HCT116 (cell line): ENCODE measurements at regions not wholly inside any gene's neighbourhood (a gene's known extent, or its start where the extent isn't known, plus 50 kb on each side); places are given as distances from the start of the nearest gene placed in this dataset.

Source experiments
- ATAC-seq: fragments of 200-7000 bp; cut with Tn5 transposase; 2 replicates; pipeline ENCODE4 v1.9.1; 2020; ENCODE audit warnings: mild to moderate bottlenecking, moderate library complexity
- BruUV-seq: library from RNA; stranded (reverse); fragments of 400-500 nt; replicated peaks from 2 replicates; lab custom pipeline; 2021; lab: Mats Ljungman, UMichigan
- CTCF ChIA-PET: fragments of 300-600 bp; sonication (Branson Sonifier 250); formaldehyde crosslinking; loops from one replicate; lab custom pipeline; 2021; ENCODE audit warnings: antibody characterized with exemption; lab: Charles Lee
- POLR2A ChIA-PET: fragments of 300-600, 350-600 bp; sonication (Branson Sonifier 250); formaldehyde crosslinking; loops from one replicate; lab custom pipeline; 2021; ENCODE audit warnings: antibody characterized with exemption; lab: Charles Lee
- RAD21 ChIA-PET, 2 experiments: fragments of 300-600 bp; sonication (Branson Sonifier 250); formaldehyde crosslinking; loops; one replicate each; lab custom pipeline; 2023; ENCODE audit warnings: low total read pairs in 2 of 2; ENCODE audit not compliant: uncharacterized antibody in 2 of 2, unreplicated experiment in 2 of 2, low non-redundant PET in 1 of 2; lab: Charles Lee
- DNase-seq: peaks from one replicate; pipeline ENCODE4 v3.0.0-alpha.2; 2010; ENCODE audit warnings: low read depth, low spot score
- H2AFZ ChIP-seq: fragments of 200-600 bp; shearing (Covaris generic), sonication (generic); 2 replicates; pipeline ENCODE4 v1.6.1; 2017; ENCODE audit warnings: low read depth, mixed run types, mixed read lengths, antibody characterized with exemption, low read length; ENCODE audit not compliant: poor library complexity, severe bottlenecking
- H3K27ac ChIP-seq: 2 replicates; pipeline ENCODE4 v1.5.1; 2012; ENCODE audit warnings: low read depth, low read length
- H3K27me3 ChIP-seq: fragments of 200-600 bp; sonication (generic); 2 replicates; pipeline ENCODE4 v1.6.1; 2016; ENCODE audit warnings: mixed run types, low read length, mixed read lengths; ENCODE audit not compliant: insufficient read depth
- H3K36me3 ChIP-seq, 2 experiments: fragments of 200-500 bp in 1 of 2; fragments of 200-600 bp in 1 of 2; sonication (Bioruptor generic) in 1 of 2; sonication (generic) in 1 of 2; 2 replicates each; pipeline versions ENCODE4 v1.5.1 to v1.6.1; 2014 to 2016; ENCODE audit warnings: low read length in 2 of 2, inconsistent platforms in 1 of 2, mixed read lengths in 1 of 2, mixed run types in 1 of 2; ENCODE audit not compliant: insufficient read depth in 2 of 2, control insufficient read depth in 1 of 2
- H3K4me1 ChIP-seq, 2 experiments: fragments of 200-600 bp in 1 of 2; sonication (generic) in 1 of 2; 2 replicates each; pipeline versions ENCODE4 v1.5.1 to v1.6.1; 2012 to 2017; ENCODE audit warnings: low read length in 2 of 2, inconsistent platforms in 1 of 2, mild to moderate bottlenecking in 1 of 2, mixed read lengths in 1 of 2, mixed run types in 1 of 2, moderate library complexity in 1 of 2; ENCODE audit not compliant: insufficient read depth in 2 of 2, control insufficient read depth in 1 of 2
- H3K4me2 ChIP-seq: fragments of 200-600 bp; sonication (generic); 2 replicates; pipeline ENCODE4 v1.6.1; 2017; ENCODE audit warnings: mixed run types, low read length, mixed read lengths
- H3K4me3 ChIP-seq, 2 experiments: fragments of 200-600 bp in 1 of 2; sonication (generic) in 1 of 2; replicated peaks in 1 of 2; 2 replicates each; pipeline ENCODE4 v1.5.1; 2011 to 2016; ENCODE audit warnings: low read length in 2 of 2, control low read depth in 1 of 2, low read depth in 1 of 2, mild to moderate bottlenecking in 1 of 2, mixed read lengths in 1 of 2, mixed run types in 1 of 2
- H3K79me2 ChIP-seq: fragments of 200-600 bp; sonication (generic); 2 replicates; pipeline ENCODE4 v1.6.1; 2017; ENCODE audit warnings: mild to moderate bottlenecking, mixed run types, low read length, moderate library complexity, mixed read lengths; ENCODE audit not compliant: insufficient read depth
- H3K9ac ChIP-seq: fragments of 200-600 bp; sonication (generic); 2 replicates; pipeline ENCODE4 v1.6.1; 2016; ENCODE audit warnings: low read length, mixed read lengths
- H3K9me2 ChIP-seq: fragments of 200-600 bp; sonication (generic), shearing (Covaris generic); 2 replicates; pipeline ENCODE4 v1.6.1; 2017; ENCODE audit warnings: mixed run types, mild to moderate bottlenecking, moderate library complexity; ENCODE audit not compliant: insufficient read depth
- H3K9me3 ChIP-seq, 2 experiments: fragments of 200-500 bp in 1 of 2; fragments of 200-600 bp in 1 of 2; sonication (Bioruptor generic) in 1 of 2; sonication (generic) in 1 of 2; 2 replicates each; pipeline ENCODE4 v1.6.1; 2014 to 2017; ENCODE audit warnings: low read length in 2 of 2, mixed read lengths in 2 of 2, inconsistent platforms in 1 of 2, low read depth in 1 of 2, mild to moderate bottlenecking in 1 of 2, mixed run types in 1 of 2, moderate library complexity in 1 of 2; ENCODE audit not compliant: control insufficient read depth in 1 of 2, insufficient read depth in 1 of 2
- H4K20me1 ChIP-seq: fragments of 200-600 bp; sonication (generic), shearing (Covaris generic); 2 replicates; pipeline ENCODE4 v1.6.1; 2017; ENCODE audit warnings: mixed run types, mild to moderate bottlenecking, moderate library complexity; ENCODE audit not compliant: insufficient read depth
- CEBPB ChIP-seq: IDR thresholded peaks from 2 replicates; pipeline ENCODE4 v1.6.1; 2012; ENCODE audit warnings: low read depth
- ELF1 ChIP-seq: IDR thresholded peaks from 2 replicates; pipeline ENCODE4 v1.6.1; 2012; ENCODE audit warnings: low read depth, borderline replicate concordance
- FOSL1 ChIP-seq: IDR thresholded peaks from 2 replicates; pipeline ENCODE4 v1.6.1; 2012; ENCODE audit warnings: low read depth
- JUND ChIP-seq: IDR thresholded peaks from 2 replicates; pipeline ENCODE4 v1.6.1; 2012
- POLR2A ChIP-seq: IDR thresholded peaks from 2 replicates; pipeline ENCODE4 v1.7.0; 2011; ENCODE audit warnings: borderline replicate concordance; ENCODE audit not compliant: insufficient read depth, insufficient read length; ENCODE audit errors: extremely low read depth
- SIN3A ChIP-seq: IDR thresholded peaks from 2 replicates; pipeline ENCODE4 v1.6.1; 2012; ENCODE audit warnings: low read depth
- ZBTB33 ChIP-seq: IDR thresholded peaks from 2 replicates; pipeline ENCODE4 v1.6.1; 2011; ENCODE audit warnings: mild to moderate bottlenecking, low read length, moderate library complexity; ENCODE audit not compliant: insufficient replicate concordance; ENCODE audit errors: extremely low read depth
- ZNF274 ChIP-seq: fragments of 200-500 bp; sonication (Bioruptor generic); IDR thresholded peaks from 2 replicates; pipeline ENCODE4 v1.6.1; 2014; ENCODE audit warnings: mild to moderate bottlenecking, low read depth, low read length, inconsistent platforms
- intact Hi-C: fragments of 100-400 bp; cut with micrococcal nuclease; formaldehyde crosslinking; loops from 2 replicates; pipeline ENCODE4 v1.10.0; 2022
- TF ChIP-seq, protein P1 (sequence below): IDR thresholded peaks from 2 replicates; pipeline ENCODE4 v1.6.1; 2012

- TF ChIP-seq ZBTB33 = no peak
- no peak for TF ChIP-seq CEBPB
- no peak for TF ChIP-seq JUND
- TF ChIP-seq FOSL1 = no peak
- no peak for TF ChIP-seq SIN3A
- TF ChIP-seq, protein P1, sequence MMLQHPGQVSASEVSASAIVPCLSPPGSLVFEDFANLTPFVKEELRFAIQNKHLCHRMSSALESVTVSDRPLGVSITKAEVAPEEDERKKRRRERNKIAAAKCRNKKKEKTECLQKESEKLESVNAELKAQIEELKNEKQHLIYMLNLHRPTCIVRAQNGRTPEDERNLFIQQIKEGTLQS = no peak
- TF ChIP-seq, all 23 proteins: peak for 0
These were observed 111.9 kb upstream of the KAZN start (continued) for GRCh38 chr1:14486401-14487201.

DNA sequence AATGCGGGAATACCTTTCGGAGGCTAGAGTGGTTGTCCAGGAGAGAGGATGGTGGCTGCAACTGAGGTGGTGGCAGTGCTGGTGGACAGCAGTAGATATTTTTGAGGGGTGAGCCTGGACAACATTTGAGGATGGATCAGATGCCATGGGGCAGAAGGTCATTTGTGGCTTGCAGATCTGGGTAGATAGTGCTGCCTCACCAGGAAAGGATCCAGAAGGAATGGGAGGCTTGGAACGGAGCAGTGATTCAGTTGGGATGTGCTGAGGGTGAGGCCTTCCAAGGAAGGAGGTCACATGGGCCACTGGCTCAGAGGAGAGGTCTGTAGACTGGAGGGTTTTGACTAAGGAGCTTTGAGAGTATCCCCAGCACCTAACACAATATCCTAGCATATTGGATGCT is 110.8 kb upstream of the KAZN start:
- H3K9ac ChIP-seq = no peak overlapping the region
- H3K4me1 ChIP-seq = no peaks in the 10 kb centered on the region
- TF ChIP-seq ELF1 = no peak
- TF ChIP-seq POLR2A = no peak
- no peak for TF ChIP-seq ZNF274
- no peaks in the 10 kb centered on the region for H4K20me1 ChIP-seq
- ATAC-seq (no peak), DNase-seq (no peak)
- H3K79me2 ChIP-seq = no peaks in the 10 kb centered on the region
- no peaks in the 10 kb centered on the region for H3K36me3 ChIP-seq
- H3K9me3 ChIP-seq = no peaks in the 10 kb centered on the region
- H2AFZ ChIP-seq = no peak overlapping the region
- no TSS peak for BruUV-seq
- RAD21 ChIA-PET = no interaction called here
- intact Hi-C loops = no loop called here
- H3K4me3 ChIP-seq = no peak overlapping the region
- CTCF ChIA-PET = no interaction called here
- H3K27me3 ChIP-seq = peaks cover 38% of the 10 kb centered on the region
- POLR2A ChIA-PET = no interaction called here
- H3K27ac ChIP-seq = no peak overlapping the region
- H3K4me2 ChIP-seq = no peak overlapping the region
- no peaks in the 10 kb centered on the region for H3K9me2 ChIP-seq
